ENCODE measurements at regions not wholly inside any gene's neighbourhood (a gene's known extent, or its start where the extent isn't known, plus 50 kb on each side); places are given as distances from the start of the nearest gene placed in this dataset.
A peak's percentile ranks its signal among the peaks of the same experiment; 100 is the strongest.

- Histone ChIP-seq H4K20me1 (ENCODE audit: insufficient read depth) (no peaks in the 10 kb centered on the region), H3K9ac (no peak overlapping the region), H3K9me3 (ENCODE audit: low read depth) (no peaks in the 10 kb centered on the region), H3K36me3 (ENCODE audit: low read depth) (no peaks in the 10 kb centered on the region), H3K9me2 (ENCODE audit: insufficient read depth) (no peaks in the 10 kb centered on the region), H3K4me1 (ENCODE audit: insufficient read depth) (peaks cover 3% of the 10 kb centered on the region; the same call in 1 of the 2 replicates), H3K27me3 (replicated peaks; ENCODE audit: insufficient read depth) (no peaks in the 10 kb centered on the region), H3F3A (ENCODE audit: insufficient read depth) (no peaks in the 10 kb centered on the region), H3K27ac (no peak overlapping the region), H3K4me3 (no peak overlapping the region), H2AFZ (no peak overlapping the region), H3K79me2 (ENCODE audit: insufficient read depth) (no peaks in the 10 kb centered on the region), H3K4me2 (ENCODE audit: unreplicated experiment) (no peak overlapping the region)
- TF ChIP-seq EZH2 (IDR thresholded peaks at IDR 0.05; ENCODE audit: insufficient read depth, poor library complexity, severe bottlenecking), result no peak
- no peak for TF ChIP-seq EZH2phosphoT487 (IDR thresholded peaks at IDR 0.05; ENCODE audit: insufficient read depth, low read depth)
- DNase-seq, result no peak
- WGBS, 2 experiments (ENCODE audit: low coverage in 1 of 2, low lambda C conversion rate in 2 of 2, missing lambda C conversion rate in 2 of 2), result 85 to 86% methylated on average over 4 of the region's 4 CpGs
- in situ Hi-C loops (cut with MboI), result no loop called here
These were observed 447.3 kb upstream of the JARID2 start for GRCh38 chr6:14798594-14798982.

- no peak overlapping the region for H3K27ac ChIP-seq
- H3K36me3 ChIP-seq (ENCODE audit: low read depth), result no peaks in the 10 kb centered on the region
- H3K9ac ChIP-seq, result no peak overlapping the region
- 86 to 88% methylated on average over 2 of the region's 2 CpGs for WGBS, 2 experiments (ENCODE audit: low coverage in 1 of 2, low lambda C conversion rate in 2 of 2, missing lambda C conversion rate in 2 of 2)
- no peaks in the 10 kb centered on the region for H3F3A ChIP-seq (ENCODE audit: insufficient read depth)
- H3K9me3 ChIP-seq (ENCODE audit: low read depth), result no peaks in the 10 kb centered on the region
- H2AFZ ChIP-seq, result no peak overlapping the region
- H3K27me3 ChIP-seq (replicated peaks; ENCODE audit: insufficient read depth), result no peaks in the 10 kb centered on the region
- no peak for TF ChIP-seq EZH2 (IDR thresholded peaks at IDR 0.05; ENCODE audit: insufficient read depth, poor library complexity, severe bottlenecking)
- H3K4me1 ChIP-seq (ENCODE audit: insufficient read depth), result peaks cover 3% of the 10 kb centered on the region; the same call in 1 of the 2 replicates
- H3K79me2 ChIP-seq (ENCODE audit: insufficient read depth), result no peaks in the 10 kb centered on the region
- DNase-seq, result no peak
- H3K4me3 ChIP-seq, result no peak overlapping the region
- H4K20me1 ChIP-seq (ENCODE audit: insufficient read depth), result no peaks in the 10 kb centered on the region
- H3K9me2 ChIP-seq (ENCODE audit: insufficient read depth), result no peaks in the 10 kb centered on the region
- no peak overlapping the region for H3K4me2 ChIP-seq (ENCODE audit: unreplicated experiment)
- in situ Hi-C loops (cut with MboI), result no loop called here
These were observed 446.8 kb upstream of the JARID2 start for GRCh38 chr6:14798996-14799588.

GRCh38 chr6:14799928-14800327, 445.9 kb upstream of the JARID2 start:
- no peak overlapping the region for H2AFZ ChIP-seq
- no peaks in the 10 kb centered on the region for H3K9me2 ChIP-seq (ENCODE audit: insufficient read depth)
- no peak overlapping the region for H3K9ac ChIP-seq
- H3F3A ChIP-seq (ENCODE audit: insufficient read depth), result no peaks in the 10 kb centered on the region
- H3K4me2 ChIP-seq (ENCODE audit: unreplicated experiment), result no peak overlapping the region
- H3K27me3 ChIP-seq (replicated peaks; ENCODE audit: insufficient read depth), result no peaks in the 10 kb centered on the region
- no peak for TF ChIP-seq EZH2phosphoT487 (IDR thresholded peaks at IDR 0.05; ENCODE audit: insufficient read depth, low read depth)
- no peak for TF ChIP-seq EZH2 (IDR thresholded peaks at IDR 0.05; ENCODE audit: insufficient read depth, poor library complexity, severe bottlenecking)
- H3K9me3 ChIP-seq (ENCODE audit: low read depth), result no peaks in the 10 kb centered on the region
- no peak overlapping the region for H3K4me3 ChIP-seq
- no peaks in the 10 kb centered on the region for H3K36me3 ChIP-seq (ENCODE audit: low read depth)
- in situ Hi-C loops (cut with MboI), result no loop called here
- no peak overlapping the region for H3K27ac ChIP-seq
- peaks cover 6% of the 10 kb centered on the region; the same call in 1 of the 2 replicates for H3K4me1 ChIP-seq (ENCODE audit: insufficient read depth)
- no peaks in the 10 kb centered on the region for H3K79me2 ChIP-seq (ENCODE audit: insufficient read depth)
- peak; percentile 77 for DNase-seq
- H4K20me1 ChIP-seq (ENCODE audit: insufficient read depth), result no peaks in the 10 kb centered on the region

GRCh38 chr6:14802514-14803160, 443.2 kb upstream of the JARID2 start:
- no peak overlapping the region for H2AFZ ChIP-seq
- 76 to 84% methylated on average over 9 of the region's 9 CpGs for WGBS, 2 experiments (ENCODE audit: low coverage in 1 of 2, low lambda C conversion rate in 2 of 2, missing lambda C conversion rate in 2 of 2)
- in situ Hi-C loops (cut with MboI), result no loop called here

More at GRCh38 chr6:14802514-14803160, 443.2 kb upstream of the JARID2 start:
- H3K4me2 ChIP-seq (ENCODE audit: unreplicated experiment), result no peak overlapping the region
- DNase-seq, result no peak
- H3K36me3 ChIP-seq (ENCODE audit: low read depth), result no peaks in the 10 kb centered on the region
- no peak overlapping the region for H3K9ac ChIP-seq
- H3K9me3 ChIP-seq (ENCODE audit: low read depth), result no peaks in the 10 kb centered on the region
- no peak overlapping the region for H3K27ac ChIP-seq
- H4K20me1 ChIP-seq (ENCODE audit: insufficient read depth), result no peaks in the 10 kb centered on the region
- no peaks in the 10 kb centered on the region for H3K9me2 ChIP-seq (ENCODE audit: insufficient read depth)
- H3K79me2 ChIP-seq (ENCODE audit: insufficient read depth), result no peaks in the 10 kb centered on the region
- peaks cover 3% of the 10 kb centered on the region; the same call in 1 of the 2 replicates for H3K4me1 ChIP-seq (ENCODE audit: insufficient read depth)
- TF ChIP-seq EZH2 (IDR thresholded peaks at IDR 0.05; ENCODE audit: insufficient read depth, poor library complexity, severe bottlenecking) (no peak), EZH2phosphoT487 (IDR thresholded peaks at IDR 0.05; ENCODE audit: insufficient read depth, low read depth) (no peak)
- no peaks in the 10 kb centered on the region for H3F3A ChIP-seq (ENCODE audit: insufficient read depth)
- no peak overlapping the region for H3K4me3 ChIP-seq
- no peaks in the 10 kb centered on the region for H3K27me3 ChIP-seq (replicated peaks; ENCODE audit: insufficient read depth)

Data from GM23248 (cell line).